ENCODE measurements at regions not wholly inside any gene's neighbourhood (a gene's known extent, or its start where the extent isn't known, plus 50 kb on each side); places are given as distances from the start of the nearest gene placed in this dataset.

DNA sequence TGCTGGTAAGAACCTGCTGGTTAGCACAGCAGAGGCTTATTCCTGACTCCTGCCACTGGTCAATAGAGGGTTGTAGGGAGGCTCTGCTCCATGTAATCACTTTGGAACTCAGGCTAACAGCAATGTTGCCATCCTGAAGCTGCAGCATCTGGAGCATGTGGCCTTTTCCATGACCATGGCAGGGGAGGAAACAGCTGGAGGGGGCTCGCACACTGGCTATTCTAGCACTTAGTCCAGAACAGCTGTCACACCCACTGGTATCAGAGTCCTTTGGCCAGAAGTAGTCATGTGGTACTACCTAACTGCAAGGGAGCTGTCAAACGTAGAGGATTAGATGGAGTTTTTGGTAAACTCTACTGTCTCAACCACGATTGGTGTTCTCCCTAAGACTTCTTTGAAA, 450.0 kb downstream of the RPS24 start:
- TF ChIP-seq YY1 (IDR thresholded peaks at IDR 0.05; ENCODE audit: insufficient read depth, insufficient read length) = no peak
- TF ChIP-seq ZNF274 (IDR thresholded peaks at IDR 0.05; ENCODE audit: low read depth, low read length) = no peak
